ENCODE measurements at regions not wholly inside any gene's neighbourhood (a gene's known extent, or its start where the extent isn't known, plus 50 kb on each side); places are given as distances from the start of the nearest gene placed in this dataset.

- TF ChIP-seq CTCF (conservative IDR thresholded peaks at IDR 0.05; ENCODE audit: low read depth, low read length) (no peak), EZH2 (IDR thresholded peaks at IDR 0.05; ENCODE audit: borderline replicate concordance, low read depth, low read length, poor library complexity, severe bottlenecking) (no peak)
Observed at GRCh38 chr5:123756318-123756665, 244.3 kb downstream of the CSNK1G3 start.
